Lower lobe of right lung (tissue), 2 donors: ENCODE measurements at regions not wholly inside any gene's neighbourhood (a gene's known extent, or its start where the extent isn't known, plus 50 kb on each side); places are given as distances from the start of the nearest gene placed in this dataset.

Source experiments
- ATAC-seq, 2 donors: fragments of 200-7000 bp; cut with Tn5 transposase; one replicate each; pipeline ENCODE4 v1.9.1; 2020 to 2022; ENCODE audit warnings: mild to moderate bottlenecking in 2 of 2, moderate library complexity in 2 of 2
- DNase-seq: peaks from one replicate; pipeline ENCODE4 v3.0.0-alpha.2; 2020
- H3K27ac ChIP-seq: fragments of 200-600 bp; one replicate; pipeline ENCODE4 v1.8.0; 2022
- H3K27me3 ChIP-seq: fragments of 200-600 bp; one replicate; pipeline ENCODE4 v1.8.0; 2022; ENCODE audit warnings: low read depth
- H3K36me3 ChIP-seq: fragments of 200-600 bp; one replicate; pipeline ENCODE4 v1.8.0; 2022; ENCODE audit warnings: mild to moderate bottlenecking
- H3K4me1 ChIP-seq: fragments of 200-600 bp; one replicate; pipeline ENCODE4 v1.8.0; 2022
- H3K4me3 ChIP-seq: fragments of 200-600 bp; one replicate; pipeline ENCODE4 v1.8.0; 2022; ENCODE audit warnings: mild to moderate bottlenecking
- H3K9me3 ChIP-seq: fragments of 200-600 bp; one replicate; pipeline ENCODE4 v1.8.0; 2022
- CTCF ChIP-seq: fragments of 200-600 bp; IDR thresholded peaks from one replicate; pipeline ENCODE4 v1.8.0; 2022; ENCODE audit warnings: antibody characterized with exemption, mild to moderate bottlenecking
- intact Hi-C: fragments of 100-400 bp; cut with DNase I; formaldehyde crosslinking; loops from one replicate; pipeline ENCODE4 v1.11.0; 2022
- donor health status: DM: no; HTN: yes; CAD: no; lungs with severe emphysema.

DNA sequence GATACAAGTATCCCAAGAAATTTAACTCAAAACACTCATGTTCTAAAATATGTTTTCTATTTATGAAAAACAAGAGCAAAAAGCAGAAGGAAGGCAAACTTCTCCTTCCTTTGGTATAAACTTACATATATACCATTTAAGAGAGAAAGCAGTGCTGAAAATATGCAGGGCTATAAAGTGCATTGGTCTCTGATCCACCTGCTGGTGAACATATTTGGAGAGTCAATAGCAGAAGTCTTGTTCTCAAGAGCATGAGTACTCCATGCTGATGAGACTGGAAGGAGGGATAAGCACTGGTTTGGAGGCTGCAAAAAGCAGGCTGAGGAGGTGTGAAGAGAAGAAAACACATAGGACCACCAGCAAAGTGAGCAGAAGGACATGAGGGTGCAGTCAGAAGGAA is 391.2 kb downstream of the STK39 start:
- no peak overlapping the region for H3K27ac ChIP-seq
- intact Hi-C loops = no loop called here
- no peak for TF ChIP-seq CTCF
- no peak overlapping the region for H3K4me3 ChIP-seq
- no peaks in the 10 kb centered on the region for H3K36me3 ChIP-seq
- H3K27me3 ChIP-seq = no peaks in the 10 kb centered on the region
- ATAC-seq (no peak), DNase-seq (no peak)
- no peaks in the 10 kb centered on the region for H3K4me1 ChIP-seq
- H3K9me3 ChIP-seq = no peaks in the 10 kb centered on the region

GRCh38 chr2:167855211-167855610 is 392.2 kb downstream of the STK39 start:
- no peak for TF ChIP-seq CTCF
- intact Hi-C loops = no loop called here
- DNase-seq (no peak), ATAC-seq (no peak)
- Histone ChIP-seq H3K36me3 (no peaks in the 10 kb centered on the region), H3K9me3 (no peaks in the 10 kb centered on the region), H3K27me3 (no peaks in the 10 kb centered on the region), H3K27ac (no peak overlapping the region), H3K4me1 (no peaks in the 10 kb centered on the region), H3K4me3 (no peak overlapping the region)

DNA sequence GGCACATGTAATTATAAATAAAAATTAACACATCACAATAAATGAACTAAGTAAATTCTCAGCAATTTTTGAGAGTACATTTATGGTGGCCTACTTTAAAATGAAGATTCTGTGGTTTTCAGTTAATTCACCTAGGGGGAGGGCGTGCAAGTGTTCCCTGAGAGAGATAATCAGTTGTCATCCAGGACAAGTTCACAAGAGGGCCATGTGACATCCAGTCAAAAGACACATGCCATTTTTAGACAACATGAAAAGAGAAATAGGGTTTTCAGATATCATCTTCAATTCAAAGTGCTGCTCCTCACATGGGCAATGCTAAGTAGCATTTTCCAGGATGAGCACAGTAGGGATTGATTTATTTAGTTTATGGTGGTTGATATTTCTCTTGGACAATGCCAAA is 393.7 kb downstream of the STK39 start:
- H3K27me3 ChIP-seq = no peaks in the 10 kb centered on the region
- no peaks in the 10 kb centered on the region for H3K4me1 ChIP-seq
- H3K36me3 ChIP-seq = no peaks in the 10 kb centered on the region
- no peak for TF ChIP-seq CTCF
- H3K4me3 ChIP-seq = no peak overlapping the region
- no peaks in the 10 kb centered on the region for H3K9me3 ChIP-seq
- intact Hi-C loops = no loop called here
- no peak for ATAC-seq
- no peak overlapping the region for H3K27ac ChIP-seq
- no peak for DNase-seq

GRCh38 chr2:167851876-167852275 is 395.5 kb downstream of the STK39 start:
- H3K27ac ChIP-seq = no peak overlapping the region
- no peaks in the 10 kb centered on the region for H3K4me1 ChIP-seq
- no peak for TF ChIP-seq CTCF
- no peaks in the 10 kb centered on the region for H3K9me3 ChIP-seq
- no peak for ATAC-seq
- intact Hi-C loops = no loop called here
- no peaks in the 10 kb centered on the region for H3K36me3 ChIP-seq
- H3K4me3 ChIP-seq = no peak overlapping the region
- no peak for DNase-seq
- no peaks in the 10 kb centered on the region for H3K27me3 ChIP-seq

DNA sequence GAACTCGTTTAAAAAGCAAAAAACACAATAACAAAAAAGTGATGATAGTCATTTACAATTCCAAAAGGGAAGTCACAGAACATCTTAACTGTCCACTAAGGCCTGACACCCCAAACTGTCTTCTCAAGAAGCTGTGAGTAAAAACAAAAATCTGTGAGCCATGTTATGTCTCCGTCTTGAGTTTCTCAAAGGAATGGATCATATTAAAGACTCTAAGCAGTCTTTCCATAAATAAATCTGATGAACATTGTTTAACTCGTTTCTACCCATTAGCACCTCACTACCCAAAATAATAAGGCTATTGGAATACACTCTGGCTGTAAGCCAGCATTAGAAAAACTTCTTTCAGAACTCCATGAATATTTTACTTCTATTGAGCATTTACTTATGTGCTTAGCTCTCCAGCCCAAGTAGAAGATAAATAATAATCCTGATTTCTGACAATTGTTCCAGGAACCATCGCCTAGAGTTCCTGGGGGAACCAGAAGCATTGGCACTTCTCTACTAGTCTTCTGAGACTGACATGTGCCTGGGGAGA is 396.0 kb downstream of the STK39 start:
- no peaks in the 10 kb centered on the region for H3K36me3 ChIP-seq
- DNase-seq (no peak), ATAC-seq (no peak)
- no peak overlapping the region for H3K4me3 ChIP-seq
- no peak overlapping the region for H3K27ac ChIP-seq
- no peaks in the 10 kb centered on the region for H3K9me3 ChIP-seq
- no peaks in the 10 kb centered on the region for H3K4me1 ChIP-seq
- intact Hi-C loops = no loop called here
- no peaks in the 10 kb centered on the region for H3K27me3 ChIP-seq
- TF ChIP-seq CTCF = no peak
